SK-N-SH (cell line): ENCODE measurements at regions not wholly inside any gene's neighbourhood (a gene's known extent, or its start where the extent isn't known, plus 50 kb on each side); places are given as distances from the start of the nearest gene placed in this dataset.

ENCODE experiments used
- CTCF ChIA-PET: fragments of 300-600, 350-600 bp; formaldehyde crosslinking; extraction: SDS; loops from one replicate; lab custom pipeline; 2021; lab: Yijun Ruan, JAX
- POLR2A ChIA-PET: fragments of 350-600 bp; sonication (Branson Sonifier 250); formaldehyde crosslinking; extraction: SDS; loops from one replicate; lab custom pipeline; 2020; ENCODE audit warnings: antibody characterized with exemption, inconsistent platforms; lab: Yijun Ruan, JAX
- DNase-seq: peaks from one replicate; pipeline ENCODE4 v3.0.0; 2012
- H2AFZ ChIP-seq: fragments of 200-600 bp; sonication (generic); 2 replicates; pipeline ENCODE4 v1.8.1; 2016; ENCODE audit warnings: antibody characterized with exemption, mild to moderate bottlenecking, low read depth
- H3F3A ChIP-seq: fragments of 200-600 bp; sonication (generic); replicated peaks from 2 replicates; pipeline ENCODE3; 2016; ENCODE audit warnings: antibody characterized with exemption, mild to moderate bottlenecking; ENCODE audit not compliant: insufficient read depth
- H3K27ac ChIP-seq, 2 experiments: fragments of 200-500 bp in 1 of 2; fragments of 200-600 bp in 1 of 2; sonication (Bioruptor generic) in 1 of 2; sonication (generic), shearing (Covaris generic) in 1 of 2; 2 replicates each; pipeline versions ENCODE4 v1.5.1 to v1.6.1; 2014 to 2016; ENCODE audit warnings: low read depth in 2 of 2, inconsistent platforms in 1 of 2, low read length in 1 of 2, mild to moderate bottlenecking in 1 of 2, mixed read lengths in 1 of 2
- H3K27me3 ChIP-seq: fragments of 200-600 bp; sonication (generic), shearing (Covaris generic); 2 replicates; pipeline ENCODE4 v1.6.1; 2016; ENCODE audit warnings: mixed run types; ENCODE audit not compliant: insufficient read depth
- H3K36me3 ChIP-seq, 2 experiments: fragments of 200-500 bp in 1 of 2; fragments of 200-600 bp in 1 of 2; sonication (Bioruptor generic) in 1 of 2; sonication (generic) in 1 of 2; replicated peaks in 1 of 2; 2 replicates each; pipeline versions ENCODE3 to v1.5.1; 2014 to 2016; ENCODE audit warnings: low read length in 1 of 2, mild to moderate bottlenecking in 1 of 2; ENCODE audit not compliant: insufficient read depth in 2 of 2, control insufficient read depth in 1 of 2
- H3K4me1 ChIP-seq, 2 experiments: fragments of 200-500 bp in 1 of 2; fragments of 200-600 bp in 1 of 2; sonication (Bioruptor generic) in 1 of 2; sonication (generic), shearing (Covaris generic) in 1 of 2; 2 replicates each; pipeline versions ENCODE4 v1.5.1 to v1.6.1; 2014 to 2016; ENCODE audit warnings: low read depth in 1 of 2, low read length in 1 of 2, mixed run types in 1 of 2; ENCODE audit not compliant: insufficient read depth in 2 of 2, control insufficient read depth in 1 of 2
- H3K4me2 ChIP-seq: fragments of 200-600 bp; sonication (generic), shearing (Covaris generic); 2 replicates; pipeline ENCODE4 v1.6.1; 2017; ENCODE audit warnings: mixed run types
- H3K4me3 ChIP-seq, 2 experiments: fragments of 200-500 bp in 1 of 2; fragments of 200-600 bp in 1 of 2; sonication (Bioruptor generic) in 1 of 2; sonication (generic), shearing (Covaris generic) in 1 of 2; 2 replicates each; pipeline versions ENCODE4 v1.5.1 to v1.8.1; 2014 to 2016; ENCODE audit warnings: low read depth in 2 of 2, inconsistent platforms in 1 of 2, low read length in 1 of 2, mild to moderate bottlenecking in 1 of 2, mixed read lengths in 1 of 2, moderate library complexity in 1 of 2
- H3K79me2 ChIP-seq: fragments of 200-600 bp; sonication (generic); 2 replicates; pipeline ENCODE4 v1.8.1; 2017; ENCODE audit warnings: mild to moderate bottlenecking; ENCODE audit not compliant: insufficient read depth
- H3K9ac ChIP-seq: fragments of 200-600 bp; sonication (generic); 2 replicates; pipeline ENCODE4 v1.6.1; 2017; ENCODE audit warnings: mixed run types
- H3K9me2 ChIP-seq: fragments of 200-600 bp; sonication (generic); 2 replicates; pipeline ENCODE4 v1.6.1; 2017; ENCODE audit warnings: mixed run types
- H3K9me3 ChIP-seq: fragments of 200-600 bp; sonication (generic); 2 replicates; pipeline ENCODE4 v1.6.1; 2017; ENCODE audit warnings: mixed run types, mild to moderate bottlenecking, moderate library complexity
- H4K20me1 ChIP-seq: fragments of 200-600 bp; sonication (generic); 2 replicates; pipeline ENCODE4 v1.6.1; 2017; ENCODE audit warnings: mild to moderate bottlenecking, mixed run types; ENCODE audit not compliant: insufficient read depth
- ELF1 ChIP-seq: IDR thresholded peaks from 2 replicates; pipeline ENCODE4 v1.4.0; 2012
- EP300 ChIP-seq, 2 experiments: IDR thresholded peaks; 2 replicates each; pipeline versions ENCODE4 v1.4.0 to v1.6.1; 2012; ENCODE audit warnings: borderline replicate concordance in 1 of 2, low read depth in 1 of 2, low read length in 1 of 2
- FOXJ3 ChIP-seq: sonication (generic); formaldehyde crosslinking; IDR thresholded peaks from 2 replicates; pipeline ENCODE4 v1.5.1; 2020; ENCODE audit warnings: mild to moderate bottlenecking, missing genetic modification reagents
- FOXM1 ChIP-seq: IDR thresholded peaks from 2 replicates; pipeline ENCODE4 v1.4.0; 2012; ENCODE audit warnings: low read depth, mild to moderate bottlenecking
- GABPA ChIP-seq: IDR thresholded peaks from 2 replicates; pipeline ENCODE4 v1.4.0; 2012; ENCODE audit warnings: low read depth, mild to moderate bottlenecking
- GATA2 ChIP-seq: sonication (generic); formaldehyde crosslinking; IDR thresholded peaks from 2 replicates; pipeline ENCODE4 v1.5.0; 2020; ENCODE audit warnings: mild to moderate bottlenecking, missing genetic modification reagents
- IRF3 ChIP-seq: fragments of 150-350 bp; IDR thresholded peaks from 2 replicates; pipeline ENCODE4 v1.6.1; 2016; ENCODE audit warnings: mild to moderate bottlenecking, low read depth, low read length
- JUND ChIP-seq: IDR thresholded peaks from 2 replicates; pipeline ENCODE4 v1.4.0; 2012
- MEF2A ChIP-seq: IDR thresholded peaks from 2 replicates; pipeline ENCODE4 v1.4.0; 2012; ENCODE audit warnings: low read depth, borderline replicate concordance
- NRF1 ChIP-seq: IDR thresholded peaks from 2 replicates; pipeline ENCODE4 v1.6.1; 2012; ENCODE audit warnings: low read depth, mild to moderate bottlenecking, low read length
- RXRA ChIP-seq: IDR thresholded peaks from 2 replicates; pipeline ENCODE4 v1.4.0; 2012; ENCODE audit warnings: low read depth, mild to moderate bottlenecking, borderline replicate concordance
- SIN3A ChIP-seq: IDR thresholded peaks from 2 replicates; pipeline ENCODE4 v1.6.1; 2012; ENCODE audit warnings: low read depth, mild to moderate bottlenecking, low read length, moderate library complexity, borderline replicate concordance
- SMC3 ChIP-seq: IDR thresholded peaks from 2 replicates; pipeline ENCODE4 v1.6.1; 2012; ENCODE audit warnings: low read depth, low read length, improper control_type of control experiment
- TAF1 ChIP-seq: IDR thresholded peaks from 2 replicates; pipeline ENCODE4 v1.6.1; 2012; ENCODE audit warnings: low read depth, mild to moderate bottlenecking, low read length, moderate library complexity, borderline replicate concordance
- TCF12 ChIP-seq: IDR thresholded peaks from 2 replicates; pipeline ENCODE4 v1.4.0; 2012
- YY1 ChIP-seq: IDR thresholded peaks from 2 replicates; pipeline ENCODE4 v1.4.0; 2012; ENCODE audit warnings: low read depth, mild to moderate bottlenecking
- WGBS: methylation state at CpG from one replicate; pipeline ENCODE4 v1.1.6; 2017; ENCODE audit warnings: low lambda C conversion rate; 5-methylcytosine and 5-hydroxymethylcytosine counted together
- TF ChIP-seq, protein P1 (sequence below): fragments of 200-600 bp; sonication (generic); IDR thresholded peaks from 2 replicates; pipeline ENCODE4 v1.6.1; 2017; ENCODE audit warnings: antibody characterized with exemption, mild to moderate bottlenecking, moderate library complexity
- TF ChIP-seq, protein P2 (sequence below): IDR thresholded peaks from 2 replicates; pipeline ENCODE4; 2012

GRCh38 chr5:84709075-84709474 lies 324.4 kb upstream of the EDIL3 start:
- Histone ChIP-seq H3K4me3 (no peak overlapping the region), H3F3A (no peaks in the 10 kb centered on the region), H3K27me3 (no peaks in the 10 kb centered on the region), H3K27ac (no peak overlapping the region), H3K9ac (no peak overlapping the region), H3K79me2 (no peaks in the 10 kb centered on the region), H2AFZ (no peak overlapping the region), H3K36me3 (no peaks in the 10 kb centered on the region), H3K4me2 (no peak overlapping the region), H3K9me3 (no peaks in the 10 kb centered on the region), H3K4me1 (no peaks in the 10 kb centered on the region; a peak in 1 of 4 replicates), H4K20me1 (no peaks in the 10 kb centered on the region), H3K9me2 (no peaks in the 10 kb centered on the region)
- TF ChIP-seq RXRA = no peak
- TF ChIP-seq, protein P1, sequence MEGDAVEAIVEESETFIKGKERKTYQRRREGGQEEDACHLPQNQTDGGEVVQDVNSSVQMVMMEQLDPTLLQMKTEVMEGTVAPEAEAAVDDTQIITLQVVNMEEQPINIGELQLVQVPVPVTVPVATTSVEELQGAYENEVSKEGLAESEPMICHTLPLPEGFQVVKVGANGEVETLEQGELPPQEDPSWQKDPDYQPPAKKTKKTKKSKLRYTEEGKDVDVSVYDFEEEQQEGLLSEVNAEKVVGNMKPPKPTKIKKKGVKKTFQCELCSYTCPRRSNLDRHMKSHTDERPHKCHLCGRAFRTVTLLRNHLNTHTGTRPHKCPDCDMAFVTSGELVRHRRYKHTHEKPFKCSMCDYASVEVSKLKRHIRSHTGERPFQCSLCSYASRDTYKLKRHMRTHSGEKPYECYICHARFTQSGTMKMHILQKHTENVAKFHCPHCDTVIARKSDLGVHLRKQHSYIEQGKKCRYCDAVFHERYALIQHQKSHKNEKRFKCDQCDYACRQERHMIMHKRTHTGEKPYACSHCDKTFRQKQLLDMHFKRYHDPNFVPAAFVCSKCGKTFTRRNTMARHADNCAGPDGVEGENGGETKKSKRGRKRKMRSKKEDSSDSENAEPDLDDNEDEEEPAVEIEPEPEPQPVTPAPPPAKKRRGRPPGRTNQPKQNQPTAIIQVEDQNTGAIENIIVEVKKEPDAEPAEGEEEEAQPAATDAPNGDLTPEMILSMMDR = no peak
- TF ChIP-seq NRF1 = no peak
- TF ChIP-seq IRF3 = no peak
- TF ChIP-seq SIN3A = no peak
- TF ChIP-seq EP300 (IDR thresholded peaks at IDR 0.05; ENCODE audit: borderline replicate concordance in 1 of 2, low read depth in 1 of 2, low read length in 1 of 2) = no peak
- no peak for TF ChIP-seq ELF1
- TF ChIP-seq TAF1 = no peak
- no peak for TF ChIP-seq TCF12
- no peak for TF ChIP-seq GABPA
- TF ChIP-seq GATA2 = no peak
- no peak for TF ChIP-seq FOXJ3 (CRISPR knock-in tag)
- no peak for TF ChIP-seq JUND
- TF ChIP-seq, protein P2, sequence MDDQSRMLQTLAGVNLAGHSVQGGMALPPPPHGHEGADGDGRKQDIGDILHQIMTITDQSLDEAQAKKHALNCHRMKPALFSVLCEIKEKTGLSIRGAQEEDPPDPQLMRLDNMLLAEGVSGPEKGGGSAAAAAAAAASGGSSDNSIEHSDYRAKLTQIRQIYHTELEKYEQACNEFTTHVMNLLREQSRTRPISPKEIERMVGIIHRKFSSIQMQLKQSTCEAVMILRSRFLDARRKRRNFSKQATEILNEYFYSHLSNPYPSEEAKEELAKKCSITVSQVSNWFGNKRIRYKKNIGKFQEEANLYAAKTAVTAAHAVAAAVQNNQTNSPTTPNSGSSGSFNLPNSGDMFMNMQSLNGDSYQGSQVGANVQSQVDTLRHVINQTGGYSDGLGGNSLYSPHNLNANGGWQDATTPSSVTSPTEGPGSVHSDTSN = no peak
- TF ChIP-seq MEF2A = no peak
- no peak for TF ChIP-seq SMC3
- no peak for TF ChIP-seq FOXM1
- no peak for TF ChIP-seq YY1
- POLR2A ChIA-PET = no interaction called here
- no peak for DNase-seq
- CTCF ChIA-PET = no interaction called here
- WGBS = 11% methylated on average over 1 of the region's 1 CpG
